NCI-H446 (cell line): ENCODE measurements at regions not wholly inside any gene's neighbourhood (a gene's known extent, or its start where the extent isn't known, plus 50 kb on each side); places are given as distances from the start of the nearest gene placed in this dataset.
"Not testable (repeated sequence)": the region's sequence is repeated elsewhere in the genome, so short reads cannot be mapped to it uniquely, and the experiment has no call there.

Source experiments
- DNase-seq, 2 experiments: peaks; one replicate each; lab custom pipeline; 2025; lab: John Stamatoyannopoulos, UW

- DNase-seq = no peak
Observed at GRCh38 chr1:76687307-76688175, 179.7 kb upstream of the ST6GALNAC5 start.

GRCh38 chr1:76690766-76691165 lies 176.5 kb upstream of the ST6GALNAC5 start:
- DNase-seq = no peak

GRCh38 chr1:76695535-76695934 lies 171.7 kb upstream of the ST6GALNAC5 start:
- DNase-seq = no peak

- no peak for DNase-seq
Observed at GRCh38 chr1:76697361-76697760, 169.9 kb upstream of the ST6GALNAC5 start.

GRCh38 chr1:76699646-76700045 lies 167.6 kb upstream of the ST6GALNAC5 start:
- DNase-seq = not testable (repeated sequence)

- not testable (repeated sequence) for DNase-seq
Observed at GRCh38 chr1:76700200-76700599, 167.1 kb upstream of the ST6GALNAC5 start.

GRCh38 chr1:76705560-76705959 lies 161.7 kb upstream of the ST6GALNAC5 start:
- no peak for DNase-seq

- DNase-seq = no peak
Observed at GRCh38 chr1:76713535-76713934, 153.7 kb upstream of the ST6GALNAC5 start.

GRCh38 chr1:76715474-76715873 lies 151.8 kb upstream of the ST6GALNAC5 start:
- DNase-seq = no peak

- no peak for DNase-seq
Observed at GRCh38 chr1:76723949-76724348, 143.3 kb upstream of the ST6GALNAC5 start.

- DNase-seq = no peak
Observed at GRCh38 chr1:76724816-76725215, 142.5 kb upstream of the ST6GALNAC5 start.

GRCh38 chr1:76725864-76726619 lies 141.2 kb upstream of the ST6GALNAC5 start:
- peak in 1 of 2 experiments; percentile 43 for DNase-seq

GRCh38 chr1:76727520-76727919 lies 139.8 kb upstream of the ST6GALNAC5 start:
- DNase-seq = no peak

GRCh38 chr1:76729142-76729541 lies 138.1 kb upstream of the ST6GALNAC5 start:
- no peak for DNase-seq

- no peak for DNase-seq
Observed at GRCh38 chr1:76730027-76730426, 137.3 kb upstream of the ST6GALNAC5 start.

GRCh38 chr1:76738355-76738754 lies 128.9 kb upstream of the ST6GALNAC5 start:
- not testable (repeated sequence) for DNase-seq

GRCh38 chr1:76740956-76741355 lies 126.3 kb upstream of the ST6GALNAC5 start:
- peak in 1 of 2 experiments; percentile 11 for DNase-seq

- no peak for DNase-seq
Observed at GRCh38 chr1:76744989-76745388, 122.3 kb upstream of the ST6GALNAC5 start.

GRCh38 chr1:76746206-76746605 lies 121.1 kb upstream of the ST6GALNAC5 start:
- no peak for DNase-seq

GRCh38 chr1:76754730-76755129 lies 112.5 kb upstream of the ST6GALNAC5 start:
- DNase-seq = no peak

GRCh38 chr1:76759171-76759860 lies 108.0 kb upstream of the ST6GALNAC5 start:
- DNase-seq = no peak

- DNase-seq = peak in 1 of 2 experiments; percentile 33
Observed at GRCh38 chr1:76759950-76760349, 107.3 kb upstream of the ST6GALNAC5 start.
